Fibroblast of lung (primary cell): ENCODE measurements at regions not wholly inside any gene's neighbourhood (a gene's known extent, or its start where the extent isn't known, plus 50 kb on each side); places are given as distances from the start of the nearest gene placed in this dataset.

Source experiments
- DNase-seq, 2 donors: peaks; one replicate each; pipeline versions ENCODE4 v3.0.0 to v3.0.0-alpha.2; 2010; ENCODE audit warnings: low read depth in 2 of 2
- H2AFZ ChIP-seq: 2 replicates; pipeline ENCODE4 v1.5.1; 2012; ENCODE audit warnings: low read length, control low read depth, inconsistent platforms
- H3K27ac ChIP-seq: 2 replicates; pipeline ENCODE4 v1.5.1; 2011; ENCODE audit warnings: low read length, control low read depth; ENCODE audit not compliant: insufficient read depth
- H3K27me3 ChIP-seq: 2 replicates; pipeline ENCODE4 v1.5.1; 2011; ENCODE audit warnings: mild to moderate bottlenecking, low read length; ENCODE audit not compliant: control insufficient read depth, insufficient read depth
- H3K36me3 ChIP-seq: 2 replicates; pipeline ENCODE4 v1.5.1; 2011; ENCODE audit warnings: low read length; ENCODE audit not compliant: control insufficient read depth, insufficient read depth
- H3K4me1 ChIP-seq: 2 replicates; pipeline ENCODE4 v1.5.1; 2011; ENCODE audit warnings: low read length; ENCODE audit not compliant: control insufficient read depth, insufficient read depth; ENCODE audit errors: extremely low read depth
- H3K4me2 ChIP-seq: 2 replicates; pipeline ENCODE4 v1.5.1; 2011; ENCODE audit warnings: low read length, control low read depth; ENCODE audit not compliant: insufficient read depth; ENCODE audit errors: extremely low read depth
- H3K4me3 ChIP-seq, 4 experiments: fragments of 200-600 bp in 1 of 4; sonication (generic) in 1 of 4; replicated peaks in 1 of 4; 2 replicates each; pipeline ENCODE4 v1.5.1; 2011 to 2016; ENCODE audit warnings: low read length in 4 of 4, low read depth in 3 of 4, mild to moderate bottlenecking in 3 of 4, control low read depth in 2 of 4, inconsistent platforms in 1 of 4, mixed read lengths in 1 of 4; ENCODE audit not compliant: insufficient read depth in 1 of 4; ENCODE audit errors: control extremely low read depth in 1 of 4
- H3K79me2 ChIP-seq: 2 replicates; pipeline ENCODE4 v1.5.1; 2012; ENCODE audit warnings: mild to moderate bottlenecking, low read length, inconsistent platforms; ENCODE audit not compliant: control insufficient read depth, insufficient read depth
- H3K9ac ChIP-seq: 2 replicates; pipeline ENCODE4 v1.5.1; 2011; ENCODE audit warnings: mild to moderate bottlenecking, low read length, control low read depth; ENCODE audit not compliant: insufficient read depth
- H3K9me3 ChIP-seq: 2 replicates; pipeline ENCODE4 v1.5.1; 2012; ENCODE audit warnings: low read depth, low read length; ENCODE audit not compliant: control insufficient read depth, insufficient read depth
- H4K20me1 ChIP-seq: 2 replicates; pipeline ENCODE4 v1.5.1; 2011; ENCODE audit warnings: low read length; ENCODE audit not compliant: control insufficient read depth, insufficient read depth; ENCODE audit errors: extremely low read depth
- EZH2 ChIP-seq: IDR thresholded peaks from 2 replicates; pipeline ENCODE4 v1.5.1; 2012; ENCODE audit warnings: low read length, control low read depth, mild to moderate bottlenecking; ENCODE audit errors: missing control alignments
- TF ChIP-seq, protein P1 (sequence below), 2 donors: IDR thresholded peaks in 1 of 2; conservative IDR thresholded peaks in 1 of 2; 1 replicate in 1 of 2; 2 replicates in 1 of 2; pipeline ENCODE4 v1.5.1; 2011 to 2012; ENCODE audit warnings: low read length in 2 of 2, control low read depth in 1 of 2, inconsistent platforms in 1 of 2, low read depth in 1 of 2, mild to moderate bottlenecking in 1 of 2

DNA sequence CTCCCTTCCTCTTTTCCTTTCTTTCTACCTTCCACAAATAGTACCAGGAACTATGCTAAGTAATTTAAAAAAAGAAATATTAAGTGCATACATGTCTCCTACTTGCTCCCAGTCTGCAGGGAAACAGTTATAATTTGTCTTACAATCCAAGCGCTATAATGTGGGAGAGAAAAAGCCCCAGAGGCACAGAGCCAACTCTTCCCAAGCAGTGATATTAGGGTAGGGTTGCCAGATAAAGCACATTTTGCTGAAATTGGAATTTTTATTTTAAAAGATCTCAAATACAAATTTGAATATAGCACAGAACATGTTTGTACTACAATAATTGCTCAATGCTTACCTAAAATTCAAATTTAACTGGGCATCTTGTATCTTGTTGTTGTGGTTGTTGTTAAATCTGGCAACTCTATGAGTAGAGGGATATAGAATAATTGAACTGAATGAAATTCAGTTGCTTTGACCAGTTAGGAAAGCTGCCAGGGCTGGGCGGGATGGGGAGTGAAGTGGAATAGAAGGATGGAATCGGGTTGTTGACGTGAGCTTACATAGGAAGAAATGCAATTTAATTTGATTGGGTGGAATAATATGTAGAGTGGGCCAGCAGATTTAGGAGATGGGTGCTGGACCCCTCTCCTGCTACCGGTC lies 52.6 kb upstream of the USP3 start:
- no peaks in the 10 kb centered on the region for H3K79me2 ChIP-seq
- H3K27ac ChIP-seq = no peak overlapping the region
- H3K4me3 ChIP-seq = no peak overlapping the region
- no peak overlapping the region for H3K4me2 ChIP-seq
- H3K9ac ChIP-seq = no peak overlapping the region
- H2AFZ ChIP-seq = no peak overlapping the region
- no peak for DNase-seq
- TF ChIP-seq EZH2 = no peak
- TF ChIP-seq, protein P1, sequence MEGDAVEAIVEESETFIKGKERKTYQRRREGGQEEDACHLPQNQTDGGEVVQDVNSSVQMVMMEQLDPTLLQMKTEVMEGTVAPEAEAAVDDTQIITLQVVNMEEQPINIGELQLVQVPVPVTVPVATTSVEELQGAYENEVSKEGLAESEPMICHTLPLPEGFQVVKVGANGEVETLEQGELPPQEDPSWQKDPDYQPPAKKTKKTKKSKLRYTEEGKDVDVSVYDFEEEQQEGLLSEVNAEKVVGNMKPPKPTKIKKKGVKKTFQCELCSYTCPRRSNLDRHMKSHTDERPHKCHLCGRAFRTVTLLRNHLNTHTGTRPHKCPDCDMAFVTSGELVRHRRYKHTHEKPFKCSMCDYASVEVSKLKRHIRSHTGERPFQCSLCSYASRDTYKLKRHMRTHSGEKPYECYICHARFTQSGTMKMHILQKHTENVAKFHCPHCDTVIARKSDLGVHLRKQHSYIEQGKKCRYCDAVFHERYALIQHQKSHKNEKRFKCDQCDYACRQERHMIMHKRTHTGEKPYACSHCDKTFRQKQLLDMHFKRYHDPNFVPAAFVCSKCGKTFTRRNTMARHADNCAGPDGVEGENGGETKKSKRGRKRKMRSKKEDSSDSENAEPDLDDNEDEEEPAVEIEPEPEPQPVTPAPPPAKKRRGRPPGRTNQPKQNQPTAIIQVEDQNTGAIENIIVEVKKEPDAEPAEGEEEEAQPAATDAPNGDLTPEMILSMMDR (conservative IDR thresholded peaks at IDR 0.05 in 1 of 2, IDR thresholded peaks at IDR 0.05 in 1 of 2; ENCODE audit: low read depth in 1 of 2, low read length in 2 of 2) = no peak
- no peaks in the 10 kb centered on the region for H3K4me1 ChIP-seq
- H3K27me3 ChIP-seq = peaks cover 3% of the 10 kb centered on the region
- no peaks in the 10 kb centered on the region for H4K20me1 ChIP-seq
- no peaks in the 10 kb centered on the region for H3K9me3 ChIP-seq
- no peaks in the 10 kb centered on the region for H3K36me3 ChIP-seq

DNA sequence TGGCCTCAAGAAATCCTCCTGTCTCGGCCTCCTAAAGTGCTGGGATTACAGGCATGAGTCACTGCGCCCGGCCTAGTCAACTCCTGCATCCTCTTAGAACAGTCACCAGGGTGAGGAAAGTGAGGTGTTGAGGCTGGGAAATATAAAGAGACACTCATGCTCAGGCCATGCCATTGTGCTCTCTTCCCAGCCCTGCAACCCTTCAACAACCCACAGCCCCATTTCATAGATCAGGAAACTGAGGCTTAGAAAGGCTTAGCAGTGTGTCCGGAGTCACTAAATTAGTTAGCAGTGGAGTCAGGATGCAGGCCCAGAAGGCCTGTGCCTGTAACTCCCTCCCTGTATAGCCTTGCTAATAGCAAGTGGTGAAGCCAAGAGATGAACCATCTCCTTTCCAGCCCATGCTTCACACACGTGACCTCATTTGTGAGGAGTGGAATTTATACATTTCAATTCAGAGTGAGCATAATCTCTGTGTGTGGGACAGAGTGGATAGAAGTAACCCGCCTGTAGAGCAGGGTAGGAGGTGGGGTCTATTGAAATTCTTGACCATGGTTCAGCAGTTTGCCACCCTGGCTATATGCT lies 51.7 kb upstream of the USP3 start:
- no peaks in the 10 kb centered on the region for H3K36me3 ChIP-seq
- DNase-seq = peak in 1 of 2 donors; percentile 22
- H3K79me2 ChIP-seq = no peaks in the 10 kb centered on the region
- no peak overlapping the region for H3K4me3 ChIP-seq
- no peak overlapping the region for H3K9ac ChIP-seq
- H3K27me3 ChIP-seq = peaks cover 3% of the 10 kb centered on the region
- H2AFZ ChIP-seq = no peak overlapping the region
- H3K9me3 ChIP-seq = no peaks in the 10 kb centered on the region
- no peak overlapping the region for H3K4me2 ChIP-seq
- H3K4me1 ChIP-seq = no peaks in the 10 kb centered on the region
- no peaks in the 10 kb centered on the region for H4K20me1 ChIP-seq
- TF ChIP-seq, protein P1 (conservative IDR thresholded peaks at IDR 0.05 in 1 of 2, IDR thresholded peaks at IDR 0.05 in 1 of 2; ENCODE audit: low read depth in 1 of 2, low read length in 2 of 2) = no peak
- TF ChIP-seq EZH2 = no peak
- H3K27ac ChIP-seq = no peak overlapping the region

DNA sequence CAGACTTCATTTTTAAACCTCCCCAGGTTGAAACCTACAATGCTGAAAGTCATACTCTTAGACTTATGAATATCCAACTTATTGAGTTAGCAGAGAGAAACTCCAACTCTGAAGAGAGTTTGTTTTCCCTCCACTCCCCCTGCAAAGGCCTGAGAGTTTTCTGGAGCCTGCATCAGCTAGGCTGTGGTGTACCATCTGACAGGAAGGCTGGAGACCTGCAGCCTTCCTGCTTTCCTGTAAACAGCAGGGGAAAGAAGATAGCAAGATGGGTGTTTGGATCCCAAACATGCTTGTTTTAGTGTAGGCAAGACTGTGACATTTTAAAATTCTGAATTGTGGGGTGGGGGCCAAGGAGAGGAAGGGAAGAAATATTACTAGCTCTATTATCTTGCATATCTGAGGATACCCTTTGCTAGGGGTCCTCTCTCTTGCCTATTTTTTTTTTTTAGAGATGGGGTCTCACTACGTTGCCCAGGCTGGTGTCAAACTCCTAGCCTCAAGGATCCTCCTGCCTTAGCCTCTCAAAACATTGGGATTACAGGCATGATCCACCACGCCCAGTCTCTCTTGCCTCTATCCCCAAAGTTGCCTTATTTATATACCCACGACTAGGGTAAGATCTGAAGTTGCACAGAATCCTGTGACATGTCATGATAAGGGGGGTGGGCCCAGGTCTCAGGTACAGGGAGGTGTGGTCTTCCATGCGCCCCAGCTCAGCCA lies 51.0 kb upstream of the USP3 start:
- DNase-seq = no peak
- H3K9ac ChIP-seq = no peak overlapping the region
- TF ChIP-seq, protein P1 (conservative IDR thresholded peaks at IDR 0.05 in 1 of 2, IDR thresholded peaks at IDR 0.05 in 1 of 2; ENCODE audit: low read depth in 1 of 2, low read length in 2 of 2) = no peak
- TF ChIP-seq EZH2 = no peak
- H3K36me3 ChIP-seq = no peaks in the 10 kb centered on the region
- H3K4me2 ChIP-seq = no peak overlapping the region
- H3K4me3 ChIP-seq = no peak overlapping the region
- H4K20me1 ChIP-seq = no peaks in the 10 kb centered on the region
- H3K4me1 ChIP-seq = no peaks in the 10 kb centered on the region
- H3K9me3 ChIP-seq = no peaks in the 10 kb centered on the region
- H3K27ac ChIP-seq = no peak overlapping the region
- H2AFZ ChIP-seq = no peak overlapping the region
- H3K27me3 ChIP-seq = peaks cover 3% of the 10 kb centered on the region
- no peaks in the 10 kb centered on the region for H3K79me2 ChIP-seq
